ENCODE measurements at regions not wholly inside any gene's neighbourhood (a gene's known extent, or its start where the extent isn't known, plus 50 kb on each side); places are given as distances from the start of the nearest gene placed in this dataset.

- no peaks in the 10 kb centered on the region for H4K20me1 ChIP-seq (ENCODE audit: insufficient read depth, low read length)
- TF ChIP-seq CTCF (conservative IDR thresholded peaks at IDR 0.05; ENCODE audit: low read depth, low read length) (no peak), NFE2L2 (IDR thresholded peaks at IDR 0.05; ENCODE audit: low read depth, low read length) (no peak), ELK1 (IDR thresholded peaks at IDR 0.05; ENCODE audit: borderline replicate concordance, low read depth, low read length) (no peak), FOS (IDR thresholded peaks at IDR 0.05; ENCODE audit: low read depth, low read length) (no peak), SMC3 (IDR thresholded peaks at IDR 0.05; ENCODE audit: low read depth, low read length) (no peak), RAD21 (IDR thresholded peaks at IDR 0.05; ENCODE audit: low read length) (no peak), CHD1 (IDR thresholded peaks at IDR 0.05; ENCODE audit: low read depth, low read length) (no peak), BHLHE40 (IDR thresholded peaks at IDR 0.05; ENCODE audit: low read depth, low read length) (no peak), USF2 (IDR thresholded peaks at IDR 0.05; ENCODE audit: low read depth, low read length) (no peak), MAZ (IDR thresholded peaks at IDR 0.05; ENCODE audit: borderline replicate concordance, low read depth, low read length) (no peak), RFX5 (IDR thresholded peaks at IDR 0.05; ENCODE audit: low read depth, low read length) (no peak)
- dilution Hi-C loops (cut with HindIII; ENCODE audit: low sequenced_read_pairs, unreplicated experiment), result no loop called here
- H3K56ac ChIP-seq (ENCODE audit: extremely low read depth, insufficient read depth, low read length), result no peak overlapping the region
- H2AK9ac ChIP-seq (replicated peaks; ENCODE audit: low read depth, low read length, poor library complexity), result no peak overlapping the region
- H3K4ac ChIP-seq (ENCODE audit: low read depth, low read length), result no peak overlapping the region
- no peaks in the 10 kb centered on the region for H3K36me3 ChIP-seq (ENCODE audit: control insufficient read depth, insufficient read depth, low read length)
- H3K14ac ChIP-seq (replicated peaks; ENCODE audit: low read depth, low read length), result no peak overlapping the region
- intact Hi-C loops (cut with micrococcal nuclease), result loop anchor here (10.0 kb wide), 1 partner anchor 399 kb away; no protein-coding TSS in a partner anchor
- in situ Hi-C loops (cut with MboI; ENCODE audit: low sequenced_read_pairs), result loop anchor here (10.0 kb wide), 1 partner anchor 409 kb away; no protein-coding TSS in a partner anchor
- no peak for ATAC-seq (ENCODE audit: low read depth)
- no TSS peak for BruUV-seq (replicated peaks)
- no peaks in the 10 kb centered on the region for H3K9me1 ChIP-seq (ENCODE audit: insufficient read depth, low read length)
- ChIA-PET CTCF (no interaction called here), POLR2A (ENCODE audit: unreplicated experiment) (no interaction called here)
- H3K27ac ChIP-seq (ENCODE audit: insufficient read depth, low read length), result no peak overlapping the region
- H4K8ac ChIP-seq (ENCODE audit: low read depth in 2 of 2, low read length in 2 of 2), result no peak overlapping the region
- H4K5ac ChIP-seq (ENCODE audit: low read depth, low read length), result no peak overlapping the region
- H2BK5ac ChIP-seq (ENCODE audit: low read depth, low read length, poor library complexity, severe bottlenecking), result no peak overlapping the region
- peaks cover 22% of the 10 kb centered on the region for H3K27me3 ChIP-seq (ENCODE audit: control insufficient read depth, insufficient read depth, low read length)
- H3K4me1 ChIP-seq (ENCODE audit: control insufficient read depth, insufficient read depth, low read length), result no peaks in the 10 kb centered on the region
- H2AK5ac ChIP-seq (ENCODE audit: low read depth, low read length), result no peak overlapping the region
- WGBS, 2 experiments (ENCODE audit: extremely low coverage in 2 of 2, insufficient read length in 1 of 2), result 80% methylated on average over 1 of the region's 7 CpGs; no CpG with 5 or more reads in 1 of the 2 experiments
- H2AFZ ChIP-seq (replicated peaks; ENCODE audit: low read length, poor library complexity), result no peak overlapping the region
- H3K23ac ChIP-seq (ENCODE audit: low read depth, low read length), result no peak overlapping the region
- H3K4me3 ChIP-seq (ENCODE audit: insufficient read depth, low read depth, low read length), result no peak overlapping the region
- no peaks in the 10 kb centered on the region for H3K9me3 ChIP-seq (ENCODE audit: control insufficient read depth, insufficient read depth, low read length)
- H2BK20ac ChIP-seq (ENCODE audit: low read depth, low read length), result no peak overlapping the region
- H2BK120ac ChIP-seq (ENCODE audit: low read depth, low read length), result no peak overlapping the region
- DNase-seq, result no peak
- no peaks in the 10 kb centered on the region for H3K79me1 ChIP-seq (ENCODE audit: low read depth in 1 of 2, low read length in 2 of 2)
- H2BK15ac ChIP-seq (ENCODE audit: low read depth, low read length), result no peak overlapping the region
- no peak overlapping the region for H4K91ac ChIP-seq (ENCODE audit: insufficient read depth, low read depth, low read length)
- no peak overlapping the region for H3K18ac ChIP-seq (ENCODE audit: low read depth, low read length)
- no peak overlapping the region for H3K4me2 ChIP-seq (ENCODE audit: low read depth, low read length)
- no peak overlapping the region for H3K9ac ChIP-seq (ENCODE audit: low read depth, low read length)
Observed at GRCh38 chr5:77866198-77866597, 90.1 kb upstream of the TBCA start.

Measured in IMR-90 (cell line).